Cerebellar cortex (tissue), 1 donor: ENCODE measurements at regions not wholly inside any gene's neighbourhood (a gene's known extent, or its start where the extent isn't known, plus 50 kb on each side); places are given as distances from the start of the nearest gene placed in this dataset.

Source experiments
- DNase-seq: peaks from one replicate; pipeline ENCODE4 v3.0.0-alpha.2; 2015; ENCODE audit warnings: low spot score

GRCh38 chr16:80079072-80079471, 461.7 kb upstream of the DYNLRB2 start:
- DNase-seq = no peak

- DNase-seq = no peak
These were observed 463.1 kb upstream of the DYNLRB2 start for GRCh38 chr16:80077696-80078095.

DNA sequence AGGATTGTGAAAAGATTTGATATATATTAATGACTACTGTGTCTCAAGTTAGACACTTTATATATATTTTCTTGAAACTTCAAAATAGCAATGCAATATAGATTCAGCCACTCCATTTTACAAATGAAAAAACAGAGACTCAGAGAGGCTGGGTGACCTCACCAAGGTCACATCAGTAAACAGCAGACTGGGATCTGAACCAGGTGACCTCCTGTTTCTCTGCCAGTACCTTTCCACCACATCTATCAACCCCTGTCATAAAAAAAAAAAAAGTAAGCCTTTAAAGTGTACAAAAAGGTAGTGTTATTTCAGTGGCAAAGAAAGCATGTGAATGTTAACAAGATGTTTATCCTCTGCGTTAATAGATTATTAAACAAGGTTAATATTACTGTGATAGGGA, 466.5 kb upstream of the DYNLRB2 start:
- no peak for DNase-seq

GRCh38 chr16:80071964-80072456, 468.8 kb upstream of the DYNLRB2 start:
- DNase-seq = no peak

- no peak for DNase-seq
These were observed 466.5 kb upstream of the MAF start for GRCh38 chr16:80066805-80067580.

DNA sequence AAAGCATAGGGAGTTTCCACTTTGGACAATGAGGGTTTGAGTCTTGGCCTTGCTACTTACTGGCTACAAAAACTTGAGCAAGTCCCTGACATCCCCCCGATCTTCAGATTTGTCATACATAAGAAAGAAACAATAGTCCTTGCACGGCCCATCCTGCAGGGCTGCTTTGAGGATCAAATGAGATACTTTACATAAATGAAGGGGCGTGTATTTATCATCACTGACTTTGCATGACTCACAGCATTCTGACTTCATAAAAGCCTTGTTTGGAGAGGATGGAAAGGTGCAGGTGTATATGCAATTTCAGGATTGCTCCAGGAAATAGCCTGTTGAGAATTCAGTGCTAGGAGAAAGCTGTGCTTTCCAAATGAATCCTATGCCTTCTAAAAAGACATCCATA, 465.0 kb upstream of the MAF start:
- no peak for DNase-seq

- no peak for DNase-seq
These were observed 463.2 kb upstream of the MAF start for GRCh38 chr16:80063713-80064069.

DNA sequence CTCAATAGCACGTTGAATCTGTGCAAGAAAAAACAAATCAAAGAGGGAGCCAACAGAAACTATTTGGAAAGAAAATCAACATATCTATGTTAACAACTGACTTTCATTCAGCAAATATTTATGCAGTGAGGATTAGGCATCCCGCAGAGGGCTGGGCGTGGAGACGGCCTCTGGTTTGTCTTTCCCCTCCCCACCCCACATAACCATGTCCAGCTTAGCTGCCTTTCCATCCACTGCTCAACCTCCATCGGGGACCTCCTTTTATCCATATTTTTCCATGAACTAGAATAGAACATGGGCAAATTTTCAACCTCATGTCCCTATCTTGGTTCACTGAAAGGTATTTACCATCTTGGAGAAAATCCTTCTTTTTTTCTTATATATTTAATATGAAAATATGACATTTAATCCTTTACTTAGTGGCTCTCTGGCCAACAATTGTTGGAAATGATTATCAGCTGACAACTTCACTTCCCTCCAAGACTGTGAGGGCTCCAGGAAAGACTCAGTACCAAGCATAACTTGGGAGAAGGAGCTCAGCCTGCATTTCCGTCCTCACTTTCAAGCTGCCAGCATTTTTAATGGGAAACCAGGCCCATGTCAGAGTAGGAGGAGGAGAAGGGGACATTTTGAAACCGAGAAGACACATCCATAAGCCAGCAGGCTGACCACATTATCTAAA, 462.6 kb upstream of the MAF start:
- DNase-seq = no peak

DNA sequence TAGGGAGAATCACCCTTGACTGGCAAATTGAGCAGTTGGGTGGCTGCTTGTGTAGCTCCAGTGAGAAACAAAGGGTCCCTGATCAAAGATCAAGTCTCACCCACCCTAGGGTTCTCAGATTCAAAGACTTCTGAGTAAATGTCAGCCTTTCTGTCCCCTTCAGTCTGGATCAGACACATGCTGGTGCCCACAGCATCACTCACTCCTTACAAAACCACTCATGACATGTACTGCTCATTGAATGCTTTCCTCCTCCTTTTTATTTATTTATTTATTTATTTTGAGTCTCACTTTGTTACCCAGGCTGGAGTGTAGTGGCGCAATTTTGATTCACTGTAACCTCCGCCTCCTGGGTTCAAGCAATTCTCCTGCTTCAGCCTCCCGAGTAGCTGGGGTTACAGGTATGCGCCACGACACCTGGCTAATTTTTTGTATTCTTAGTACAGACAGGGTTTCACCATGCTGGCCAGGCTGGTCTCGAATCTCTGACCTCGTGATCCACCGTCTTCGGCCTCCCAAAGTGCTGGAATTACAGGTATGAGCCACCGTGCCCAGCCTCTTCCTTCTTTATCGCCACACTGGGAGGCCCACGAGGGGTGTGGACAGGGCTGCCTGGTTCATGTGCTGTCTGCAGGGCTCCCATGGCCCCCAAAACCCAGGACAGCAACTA, 462.0 kb upstream of the MAF start:
- DNase-seq = no peak

GRCh38 chr16:80060470-80060869, 459.9 kb upstream of the MAF start:
- no peak for DNase-seq

DNA sequence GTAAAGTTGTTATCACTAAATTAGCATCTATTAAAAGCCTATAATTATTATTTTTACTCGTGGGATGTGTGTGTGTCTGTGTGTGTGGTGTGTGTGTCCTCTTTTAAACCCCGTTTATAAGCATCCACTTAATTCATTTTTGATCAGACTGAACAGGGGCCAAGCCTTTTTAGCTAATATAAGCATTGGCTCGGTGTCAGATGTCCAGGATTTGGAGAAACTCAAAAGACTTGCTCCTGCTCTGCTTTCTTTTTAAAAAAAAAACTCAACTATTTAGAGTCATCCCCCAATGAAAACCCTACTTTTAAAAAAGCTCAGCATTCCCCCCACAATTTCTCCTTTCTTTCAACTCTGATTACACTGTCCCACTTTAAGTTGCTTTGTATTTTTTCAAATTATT, 459.3 kb upstream of the MAF start:
- DNase-seq = no peak

- DNase-seq = peak; percentile 21
These were observed 457.7 kb upstream of the MAF start for GRCh38 chr16:80058214-80058613.

DNA sequence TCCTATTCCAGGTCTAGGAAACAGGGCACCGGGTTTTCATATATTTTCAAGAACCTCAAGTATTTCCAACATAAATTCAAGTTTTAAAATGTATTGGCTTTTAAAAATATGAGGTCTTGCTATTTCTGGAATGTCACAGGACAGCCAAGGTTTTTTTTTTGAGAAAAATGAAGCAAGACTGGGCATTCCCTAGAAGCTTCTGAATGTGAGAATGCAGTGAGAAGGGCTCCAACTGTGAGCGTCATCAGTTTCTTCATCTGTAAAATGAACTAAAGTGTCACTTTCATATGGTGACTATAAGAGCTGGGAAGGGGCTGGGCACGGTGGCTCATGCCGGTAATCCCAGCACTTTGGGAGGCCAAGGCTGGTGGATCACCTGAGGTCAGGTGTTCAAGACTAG, 455.8 kb upstream of the MAF start:
- DNase-seq = no peak

DNA sequence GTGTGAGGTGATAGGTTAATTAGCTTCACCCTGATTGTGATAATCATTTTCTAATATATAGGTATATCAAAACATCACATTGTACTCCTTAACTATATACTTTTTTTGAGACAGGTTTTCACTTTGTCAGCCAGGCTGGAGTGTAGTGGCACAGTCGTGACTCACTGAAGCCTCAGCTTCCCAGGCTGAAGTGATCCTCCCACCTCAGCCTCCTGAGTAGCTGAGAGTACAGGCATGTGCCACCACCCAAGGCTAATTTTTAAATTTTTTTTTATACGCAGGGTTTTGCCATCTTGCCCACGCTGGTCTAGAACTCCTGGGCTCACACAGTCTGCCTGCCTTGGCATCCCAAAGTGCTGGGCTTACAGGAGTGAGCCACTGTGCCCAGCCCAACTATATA, 455.3 kb upstream of the MAF start:
- no peak for DNase-seq

- no peak for DNase-seq
These were observed 454.1 kb upstream of the MAF start for GRCh38 chr16:80054647-80055046.

- no peak for DNase-seq
These were observed 450.5 kb upstream of the MAF start for GRCh38 chr16:80051040-80051439.

DNA sequence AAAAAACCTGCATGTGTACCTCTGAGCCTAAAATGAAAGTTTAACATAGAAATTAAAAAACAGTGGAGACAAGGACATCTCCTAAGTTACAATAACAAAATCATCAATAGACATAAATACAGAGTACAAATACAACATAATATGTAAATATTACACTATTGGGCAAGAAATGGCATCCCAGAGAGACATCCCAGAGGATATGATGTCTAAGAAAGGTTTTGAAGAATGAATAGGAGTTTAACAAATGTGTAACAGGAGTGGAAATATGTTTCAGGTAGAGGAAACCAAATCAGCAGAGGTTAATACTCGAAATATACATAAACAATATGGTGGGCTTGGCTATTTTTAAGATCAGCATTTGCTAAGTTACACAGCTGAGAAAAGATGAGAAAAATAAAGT, 447.7 kb upstream of the MAF start:
- DNase-seq = no peak

DNA sequence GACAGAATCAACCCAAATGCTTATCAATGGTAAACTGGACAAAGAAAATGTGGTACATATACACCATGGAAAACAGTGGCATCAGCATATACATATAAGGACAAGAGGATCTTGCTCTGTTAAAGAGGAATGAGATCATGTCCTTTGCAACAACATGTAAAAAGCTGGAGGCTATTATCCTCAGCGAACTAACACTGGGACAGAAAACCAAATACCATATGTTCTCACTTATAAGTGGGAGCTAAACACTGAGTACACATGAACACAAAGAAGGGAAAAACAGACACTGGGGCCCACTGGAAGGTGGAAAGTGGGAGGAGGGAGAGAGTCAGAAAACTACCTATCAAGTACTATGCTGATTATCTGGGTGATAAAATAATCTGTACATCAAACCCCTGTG, 447.3 kb upstream of the MAF start:
- no peak for DNase-seq

DNA sequence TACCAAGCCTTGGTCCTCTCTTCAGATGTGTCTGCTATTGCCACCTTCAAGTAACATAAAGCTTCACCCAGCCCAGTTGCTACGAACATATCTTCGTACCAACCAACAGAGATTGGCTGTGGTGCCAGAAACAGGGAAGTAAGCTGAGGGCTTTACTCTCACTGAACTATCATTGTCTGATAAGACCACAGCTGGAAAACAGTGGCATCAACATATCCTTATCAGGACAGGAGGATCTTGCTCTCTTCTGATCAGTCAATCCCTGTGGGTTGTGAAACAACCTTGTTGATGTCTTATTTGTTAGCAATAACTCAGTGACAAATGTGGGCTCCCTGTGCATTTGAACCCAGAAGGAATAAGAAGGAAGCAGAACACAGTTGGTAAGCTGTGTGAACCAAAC, 446.3 kb upstream of the MAF start:
- no peak for DNase-seq

DNA sequence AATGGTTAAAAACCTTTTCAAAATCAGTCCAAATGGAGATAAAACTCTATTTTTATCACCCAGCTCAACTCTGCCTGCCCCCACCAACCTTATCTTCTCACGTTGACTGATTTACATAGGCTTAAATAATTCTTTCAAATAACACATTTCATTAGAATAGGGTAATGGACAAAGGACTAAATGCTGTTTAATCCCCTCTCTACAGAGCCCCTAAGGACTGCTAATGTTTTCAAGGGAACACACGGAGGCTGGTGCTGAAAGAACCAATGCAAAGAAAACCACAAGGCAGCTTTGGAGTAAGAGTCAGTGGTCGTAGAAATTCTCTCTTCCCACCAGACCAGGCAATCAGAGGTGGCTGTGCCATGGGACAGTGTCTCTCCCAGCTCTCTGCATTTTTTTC, 445.7 kb upstream of the MAF start:
- no peak for DNase-seq

DNA sequence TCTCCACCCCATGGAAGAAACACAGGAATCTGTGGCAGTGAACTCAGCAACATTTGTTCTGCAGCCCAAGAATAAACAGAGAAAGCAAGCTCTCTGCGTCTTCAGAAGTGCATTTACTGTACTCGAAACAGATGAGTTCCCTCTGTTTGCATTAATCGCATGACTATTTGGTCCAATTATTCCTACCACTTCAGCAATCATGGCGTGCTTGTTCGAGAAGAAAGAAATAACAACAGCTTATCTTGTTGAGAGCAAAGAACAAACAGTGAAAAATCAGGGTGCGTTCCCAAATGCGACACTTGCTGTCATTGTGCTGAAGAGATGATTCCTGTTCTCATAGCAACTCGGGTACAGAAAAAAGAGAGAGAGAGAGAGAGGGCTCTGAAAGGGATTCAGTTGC, 445.3 kb upstream of the MAF start:
- DNase-seq = no peak

- no peak for DNase-seq
These were observed 440.9 kb upstream of the MAF start for GRCh38 chr16:80041410-80041809.

DNA sequence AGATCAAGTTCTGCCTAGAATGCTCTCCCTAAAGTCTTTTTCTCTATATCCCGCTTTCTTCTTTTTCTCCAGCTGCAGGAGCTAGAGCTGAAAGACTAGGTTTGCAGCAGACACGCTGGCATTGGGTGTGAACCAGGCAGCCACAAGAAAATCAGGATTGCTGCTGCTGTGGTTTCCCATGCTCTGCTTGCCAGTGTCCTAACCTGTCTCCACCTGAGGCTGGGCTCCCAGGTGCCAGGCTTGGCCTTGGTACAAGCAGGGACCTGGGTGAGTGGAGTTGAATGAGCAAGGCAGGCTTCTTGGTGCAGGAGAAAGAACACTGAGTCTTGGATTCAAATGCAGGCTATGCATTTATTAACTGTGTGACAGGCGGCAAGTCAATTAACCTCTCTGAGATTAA, 440.3 kb upstream of the MAF start:
- DNase-seq = no peak
